T47D (cell line): ENCODE measurements at regions not wholly inside any gene's neighbourhood (a gene's known extent, or its start where the extent isn't known, plus 50 kb on each side); places are given as distances from the start of the nearest gene placed in this dataset.
A peak's percentile ranks its signal among the peaks of the same experiment; 100 is the strongest.

ENCODE experiments used
- DNase-seq, 2 experiments: peaks; one replicate each; pipeline versions ENCODE4 v3.0.0 to v3.0.0-alpha.2; 2011 to 2012; ENCODE audit warnings: low read depth in 1 of 2, low spot score in 1 of 2
- JUND ChIP-seq: IDR thresholded peaks from 2 replicates; pipeline ENCODE4 v1.6.1; 2012; ENCODE audit warnings: low read depth
- in situ Hi-C: cut with HindIII; loops from 2 replicates; pipeline ENCODE4 v1.10.0; 2016; ENCODE audit warnings: low sequenced_read_pairs, low pct_unique_long_range_greater_than_20kb

- in situ Hi-C loops = no loop called here
- DNase-seq = no peak
- TF ChIP-seq JUND = no peak
These were observed 225.1 kb upstream of the MPPED2 start for GRCh38 chr11:30811226-30811755.

GRCh38 chr11:30810116-30810515, 224.0 kb upstream of the MPPED2 start:
- no peak for DNase-seq
- TF ChIP-seq JUND = no peak
- in situ Hi-C loops = no loop called here

GRCh38 chr11:30801357-30801756, 215.2 kb upstream of the MPPED2 start:
- no peak for DNase-seq
- TF ChIP-seq JUND = no peak
- in situ Hi-C loops = no loop called here

GRCh38 chr11:30800904-30801303, 214.8 kb upstream of the MPPED2 start:
- TF ChIP-seq JUND = no peak
- in situ Hi-C loops = no loop called here
- no peak for DNase-seq

- peak; percentile 37 to 78 for DNase-seq
- in situ Hi-C loops = no loop called here
- TF ChIP-seq JUND = peak; percentile 45; the same call in 1 of the 2 replicates
These were observed 212.5 kb upstream of the MPPED2 start for GRCh38 chr11:30798547-30799236.

GRCh38 chr11:30789270-30789669, 203.1 kb upstream of the MPPED2 start:
- no peak for TF ChIP-seq JUND
- DNase-seq = no peak
- in situ Hi-C loops = no loop called here

GRCh38 chr11:30788849-30789248, 202.7 kb upstream of the MPPED2 start:
- in situ Hi-C loops = no loop called here
- no peak for TF ChIP-seq JUND
- DNase-seq = no peak

GRCh38 chr11:30786256-30787110, 200.3 kb upstream of the MPPED2 start:
- no peak for DNase-seq
- in situ Hi-C loops = no loop called here
- TF ChIP-seq JUND = no peak

GRCh38 chr11:30778596-30778995, 192.4 kb upstream of the MPPED2 start:
- DNase-seq = no peak
- no peak for TF ChIP-seq JUND
- in situ Hi-C loops = no loop called here

- in situ Hi-C loops = no loop called here
- DNase-seq = peak in 1 of 2 experiments; percentile 32
- no peak for TF ChIP-seq JUND
These were observed 189.0 kb upstream of the MPPED2 start for GRCh38 chr11:30775233-30775522.

- TF ChIP-seq JUND = no peak
- in situ Hi-C loops = no loop called here
- no peak for DNase-seq
These were observed 188.5 kb upstream of the MPPED2 start for GRCh38 chr11:30774496-30775232.

GRCh38 chr11:30772908-30773307, 186.8 kb upstream of the MPPED2 start:
- in situ Hi-C loops = no loop called here
- TF ChIP-seq JUND = no peak
- DNase-seq = no peak

- in situ Hi-C loops = no loop called here
- no peak for DNase-seq
- TF ChIP-seq JUND = no peak
These were observed 177.8 kb upstream of the MPPED2 start for GRCh38 chr11:30763951-30764350.
